GM21737 (cell line): ENCODE measurements at regions not wholly inside any gene's neighbourhood (a gene's known extent, or its start where the extent isn't known, plus 50 kb on each side); places are given as distances from the start of the nearest gene placed in this dataset.
"Not testable (repeated sequence)": the region's sequence is repeated elsewhere in the genome, so short reads cannot be mapped to it uniquely, and the experiment has no call there.

Source experiments
- ATAC-seq: cut with Tn5 transposase; IDR thresholded peaks from one replicate; pipeline ENCODE4 v1.9.1; 2021; ENCODE audit warnings: mild to moderate bottlenecking, moderate library complexity; ENCODE audit not compliant: unreplicated experiment

- no peak for ATAC-seq
Measured at GRCh38 chr7:55261386-55261770, 103.8 kb upstream of the LANCL2 start.

GRCh38 chr7:55265328-55265727 is 99.8 kb upstream of the LANCL2 start:
- ATAC-seq = not testable (repeated sequence)

- ATAC-seq = no peak
Measured at GRCh38 chr7:55265836-55266642, 99.1 kb upstream of the LANCL2 start.

GRCh38 chr7:55271069-55271626 is 94.0 kb upstream of the LANCL2 start:
- no peak for ATAC-seq

GRCh38 chr7:55271661-55272060 is 93.5 kb upstream of the LANCL2 start:
- ATAC-seq = no peak

GRCh38 chr7:55272328-55272727 is 92.8 kb upstream of the LANCL2 start:
- no peak for ATAC-seq

GRCh38 chr7:55273186-55273980 is 91.8 kb upstream of the LANCL2 start:
- ATAC-seq = no peak

- no peak for ATAC-seq
Measured at GRCh38 chr7:55274156-55274555, 91.0 kb upstream of the LANCL2 start.

- no peak for ATAC-seq
Measured at GRCh38 chr7:55275291-55276200, 89.6 kb upstream of the LANCL2 start.

GRCh38 chr7:55276572-55277295 is 88.4 kb upstream of the LANCL2 start:
- no peak for ATAC-seq

- no peak for ATAC-seq
Measured at GRCh38 chr7:55277916-55278315, 87.2 kb upstream of the LANCL2 start.

- ATAC-seq = no peak
Measured at GRCh38 chr7:55278321-55278720, 86.8 kb upstream of the LANCL2 start.

- no peak for ATAC-seq
Measured at GRCh38 chr7:55279080-55279845, 85.9 kb upstream of the LANCL2 start.

GRCh38 chr7:55280031-55280454 is 85.1 kb upstream of the LANCL2 start:
- ATAC-seq = peak; percentile 76

- no peak for ATAC-seq
Measured at GRCh38 chr7:55285665-55286064, 79.5 kb upstream of the LANCL2 start.

- ATAC-seq = no peak
Measured at GRCh38 chr7:55286666-55287065, 78.5 kb upstream of the LANCL2 start.

GRCh38 chr7:55288070-55288824 is 76.9 kb upstream of the LANCL2 start:
- no peak for ATAC-seq

GRCh38 chr7:55296070-55296469 is 69.1 kb upstream of the LANCL2 start:
- ATAC-seq = no peak
